ENCODE measurements at regions not wholly inside any gene's neighbourhood (a gene's known extent, or its start where the extent isn't known, plus 50 kb on each side); places are given as distances from the start of the nearest gene placed in this dataset.

GRCh38 chr4:41480896-41481311 is 57.1 kb upstream of the LIMCH1 start:
- no peak for TF ChIP-seq TCF12 (IDR thresholded peaks at IDR 0.05; ENCODE audit: low read depth)
- TF ChIP-seq CEBPB (IDR thresholded peaks at IDR 0.05), result no peak
- no peak for TF ChIP-seq EP300 (IDR thresholded peaks at IDR 0.05; ENCODE audit: borderline replicate concordance)
- TF ChIP-seq, protein P1, sequence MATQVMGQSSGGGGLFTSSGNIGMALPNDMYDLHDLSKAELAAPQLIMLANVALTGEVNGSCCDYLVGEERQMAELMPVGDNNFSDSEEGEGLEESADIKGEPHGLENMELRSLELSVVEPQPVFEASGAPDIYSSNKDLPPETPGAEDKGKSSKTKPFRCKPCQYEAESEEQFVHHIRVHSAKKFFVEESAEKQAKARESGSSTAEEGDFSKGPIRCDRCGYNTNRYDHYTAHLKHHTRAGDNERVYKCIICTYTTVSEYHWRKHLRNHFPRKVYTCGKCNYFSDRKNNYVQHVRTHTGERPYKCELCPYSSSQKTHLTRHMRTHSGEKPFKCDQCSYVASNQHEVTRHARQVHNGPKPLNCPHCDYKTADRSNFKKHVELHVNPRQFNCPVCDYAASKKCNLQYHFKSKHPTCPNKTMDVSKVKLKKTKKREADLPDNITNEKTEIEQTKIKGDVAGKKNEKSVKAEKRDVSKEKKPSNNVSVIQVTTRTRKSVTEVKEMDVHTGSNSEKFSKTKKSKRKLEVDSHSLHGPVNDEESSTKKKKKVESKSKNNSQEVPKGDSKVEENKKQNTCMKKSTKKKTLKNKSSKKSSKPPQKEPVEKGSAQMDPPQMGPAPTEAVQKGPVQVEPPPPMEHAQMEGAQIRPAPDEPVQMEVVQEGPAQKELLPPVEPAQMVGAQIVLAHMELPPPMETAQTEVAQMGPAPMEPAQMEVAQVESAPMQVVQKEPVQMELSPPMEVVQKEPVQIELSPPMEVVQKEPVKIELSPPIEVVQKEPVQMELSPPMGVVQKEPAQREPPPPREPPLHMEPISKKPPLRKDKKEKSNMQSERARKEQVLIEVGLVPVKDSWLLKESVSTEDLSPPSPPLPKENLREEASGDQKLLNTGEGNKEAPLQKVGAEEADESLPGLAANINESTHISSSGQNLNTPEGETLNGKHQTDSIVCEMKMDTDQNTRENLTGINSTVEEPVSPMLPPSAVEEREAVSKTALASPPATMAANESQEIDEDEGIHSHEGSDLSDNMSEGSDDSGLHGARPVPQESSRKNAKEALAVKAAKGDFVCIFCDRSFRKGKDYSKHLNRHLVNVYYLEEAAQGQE (IDR thresholded peaks at IDR 0.05; ENCODE audit: low read depth), result no peak
- TF ChIP-seq RAD21 (IDR thresholded peaks at IDR 0.05; ENCODE audit: low read depth), result no peak
